ENCODE measurements at regions not wholly inside any gene's neighbourhood (a gene's known extent, or its start where the extent isn't known, plus 50 kb on each side); places are given as distances from the start of the nearest gene placed in this dataset.

GRCh38 chr3:45280971-45281370 lies 54.9 kb upstream of the TMEM158 start:
- TF ChIP-seq, protein P1, sequence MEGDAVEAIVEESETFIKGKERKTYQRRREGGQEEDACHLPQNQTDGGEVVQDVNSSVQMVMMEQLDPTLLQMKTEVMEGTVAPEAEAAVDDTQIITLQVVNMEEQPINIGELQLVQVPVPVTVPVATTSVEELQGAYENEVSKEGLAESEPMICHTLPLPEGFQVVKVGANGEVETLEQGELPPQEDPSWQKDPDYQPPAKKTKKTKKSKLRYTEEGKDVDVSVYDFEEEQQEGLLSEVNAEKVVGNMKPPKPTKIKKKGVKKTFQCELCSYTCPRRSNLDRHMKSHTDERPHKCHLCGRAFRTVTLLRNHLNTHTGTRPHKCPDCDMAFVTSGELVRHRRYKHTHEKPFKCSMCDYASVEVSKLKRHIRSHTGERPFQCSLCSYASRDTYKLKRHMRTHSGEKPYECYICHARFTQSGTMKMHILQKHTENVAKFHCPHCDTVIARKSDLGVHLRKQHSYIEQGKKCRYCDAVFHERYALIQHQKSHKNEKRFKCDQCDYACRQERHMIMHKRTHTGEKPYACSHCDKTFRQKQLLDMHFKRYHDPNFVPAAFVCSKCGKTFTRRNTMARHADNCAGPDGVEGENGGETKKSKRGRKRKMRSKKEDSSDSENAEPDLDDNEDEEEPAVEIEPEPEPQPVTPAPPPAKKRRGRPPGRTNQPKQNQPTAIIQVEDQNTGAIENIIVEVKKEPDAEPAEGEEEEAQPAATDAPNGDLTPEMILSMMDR (IDR thresholded peaks at IDR 0.05): no peak
- TF ChIP-seq POLR2A (IDR thresholded peaks at IDR 0.05): no peak
- no peak for TF ChIP-seq POLR2AphosphoS5 (IDR thresholded peaks at IDR 0.05)

Data from breast epithelium (tissue), 3 donors.